Endothelial cell of umbilical vein (primary cell): ENCODE measurements at regions not wholly inside any gene's neighbourhood (a gene's known extent, or its start where the extent isn't known, plus 50 kb on each side); places are given as distances from the start of the nearest gene placed in this dataset.

Experiments
- BruUV-seq: library from RNA; stranded (reverse); fragments of 400-500 nt; replicated peaks from 2 replicates; lab custom pipeline; 2021; lab: Mats Ljungman, UMichigan
- CTCF ChIA-PET: fragments of 300-600, 350-600 bp; sonication (Branson Sonifier 250); formaldehyde crosslinking; loops from one replicate; lab custom pipeline; 2021; ENCODE audit warnings: antibody characterized with exemption, inconsistent platforms; lab: Charles Lee
- POLR2A ChIA-PET: fragments of 300-600, 350-600 bp; sonication (Branson Sonifier 250); formaldehyde crosslinking; loops from one replicate; lab custom pipeline; 2021; ENCODE audit warnings: antibody characterized with exemption, inconsistent platforms; lab: Charles Lee
- DNase-seq: peaks from one replicate; pipeline ENCODE4 v3.0.0-alpha.2; 2011; ENCODE audit warnings: low read depth, low spot score
- FAIRE-seq: peaks from 2 replicates; lab custom pipeline; 2011; peaks lifted over from hg19 to GRCh38; lab: Jason Lieb, UNC
- H2AFZ ChIP-seq: 2 replicates; pipeline ENCODE4 v1.6.0; 2012; ENCODE audit warnings: low read depth, low read length, control low read depth, inconsistent platforms
- H3K27ac ChIP-seq: 2 replicates; pipeline ENCODE4 v1.5.1; 2011; ENCODE audit warnings: low read depth, mild to moderate bottlenecking, control low read depth, low read length, moderate library complexity; ENCODE audit not compliant: insufficient read depth
- H3K27me3 ChIP-seq, 2 experiments: 2 replicates each; pipeline versions ENCODE4 v1.6.0 to v1.6.1; 2011; ENCODE audit warnings: low read length in 2 of 2, mixed read lengths in 1 of 2; ENCODE audit not compliant: control insufficient read depth in 2 of 2, insufficient read depth in 2 of 2
- H3K36me3 ChIP-seq, 2 experiments: 2 replicates in 1 of 2; 3 replicates in 1 of 2; pipeline ENCODE4 v1.5.1; 2011; ENCODE audit warnings: low read length in 2 of 2, mild to moderate bottlenecking in 1 of 2, moderate library complexity in 1 of 2; ENCODE audit not compliant: control insufficient read depth in 2 of 2, insufficient read depth in 2 of 2; ENCODE audit errors: extremely low read depth in 1 of 2
- H3K4me1 ChIP-seq: 3 replicates; pipeline ENCODE4 v1.5.1; 2011; ENCODE audit warnings: mild to moderate bottlenecking, low read length; ENCODE audit not compliant: control insufficient read depth, insufficient read depth; ENCODE audit errors: extremely low read depth
- H3K4me2 ChIP-seq: 2 replicates; pipeline ENCODE4 v1.6.1; 2011; ENCODE audit warnings: low read length, control low read depth, mixed read lengths; ENCODE audit not compliant: insufficient read depth
- H3K4me3 ChIP-seq, 3 experiments: fragments of 200-600 bp in 1 of 3; sonication (generic), shearing (Covaris generic) in 1 of 3; replicated peaks in 1 of 3; 2 replicates each; pipeline ENCODE4 v1.5.1; 2011 to 2016; ENCODE audit warnings: control low read depth in 3 of 3, low read length in 3 of 3, mild to moderate bottlenecking in 2 of 3, inconsistent platforms in 1 of 3, low read depth in 1 of 3, moderate library complexity in 1 of 3; ENCODE audit not compliant: insufficient read depth in 1 of 3
- H3K79me2 ChIP-seq: 2 replicates; pipeline ENCODE4 v1.6.0; 2012; ENCODE audit warnings: low read length, inconsistent platforms; ENCODE audit not compliant: control insufficient read depth, insufficient read depth
- H3K9ac ChIP-seq: replicated peaks from 2 replicates; pipeline ENCODE3; 2011; ENCODE audit warnings: low read length, control low read depth; ENCODE audit not compliant: insufficient read depth; ENCODE audit errors: extremely low read depth
- H3K9me1 ChIP-seq: replicated peaks from 3 replicates; pipeline ENCODE4 v1.6.0; 2011; ENCODE audit warnings: mild to moderate bottlenecking, low read length; ENCODE audit not compliant: control insufficient read depth, insufficient read depth; ENCODE audit errors: extremely low read depth
- H3K9me3 ChIP-seq: replicated peaks from 2 replicates; pipeline ENCODE4 v1.5.1; 2012; ENCODE audit warnings: low read length, inconsistent platforms; ENCODE audit not compliant: control insufficient read depth, insufficient read depth
- H4K20me1 ChIP-seq: replicated peaks from 2 replicates; pipeline ENCODE3; 2011; ENCODE audit warnings: mild to moderate bottlenecking, low read length; ENCODE audit not compliant: control insufficient read depth, insufficient read depth; ENCODE audit errors: extremely low read depth
- EZH2 ChIP-seq: IDR thresholded peaks from 2 replicates; pipeline ENCODE4 v1.6.1; 2012; ENCODE audit warnings: borderline replicate concordance, low read depth, mild to moderate bottlenecking, moderate library complexity, low read length, inconsistent platforms; ENCODE audit not compliant: severe bottlenecking
- FOS ChIP-seq: IDR thresholded peaks from 2 replicates; pipeline ENCODE4 v1.6.1; 2011; ENCODE audit warnings: mild to moderate bottlenecking, low read length, moderate library complexity, borderline replicate concordance; ENCODE audit not compliant: insufficient read depth
- GATA2 ChIP-seq: IDR thresholded peaks from 2 replicates; pipeline ENCODE4 v1.7.0; 2011; ENCODE audit warnings: low read depth, mild to moderate bottlenecking, moderate library complexity, mixed read lengths, low read length; ENCODE audit not compliant: insufficient read length, insufficient read depth
- JUN ChIP-seq: IDR thresholded peaks from 2 replicates; pipeline ENCODE4 v1.6.1; 2011; ENCODE audit warnings: borderline replicate concordance, low read depth; ENCODE audit not compliant: insufficient read length, insufficient read depth
- MYC ChIP-seq: IDR thresholded peaks from one replicate; pipeline ENCODE4 v1.6.1; 2011; ENCODE audit warnings: mild to moderate bottlenecking, low read depth, low read length
- POLR2A ChIP-seq: IDR thresholded peaks from 2 replicates; pipeline ENCODE4 v1.6.1; 2012; ENCODE audit warnings: low read depth, mild to moderate bottlenecking, control low read depth, low read length
- POLR2AphosphoS5 ChIP-seq: IDR thresholded peaks from 2 replicates; pipeline ENCODE4 v1.6.1; 2012; ENCODE audit warnings: low read depth, mild to moderate bottlenecking, control low read depth, low read length, moderate library complexity; ENCODE audit not compliant: insufficient read depth
- dilution Hi-C: fragments of 300-500 bp; cut with MboI; formaldehyde crosslinking; loops from one replicate; pipeline ENCODE4 v1.15.0; 2019; ENCODE audit warnings: low sequenced_read_pairs; ENCODE audit not compliant: extremely low pct_ligation_motif_present
- intact Hi-C: fragments of 100-400 bp; cut with micrococcal nuclease; formaldehyde crosslinking; loops from one replicate; pipeline ENCODE4 v1.10.0; 2022
- TF ChIP-seq, protein P1 (sequence below), 2 donors: IDR thresholded peaks; 1 replicate in 1 of 2; 2 replicates in 1 of 2; pipeline ENCODE4 v1.5.1; 2011; ENCODE audit warnings: low read length in 2 of 2, mild to moderate bottlenecking in 2 of 2, moderate library complexity in 2 of 2, control low read depth in 1 of 2, inconsistent platforms in 1 of 2, low read depth in 1 of 2; ENCODE audit not compliant: insufficient read depth in 1 of 2; ENCODE audit errors: extremely low read depth in 1 of 2

DNA sequence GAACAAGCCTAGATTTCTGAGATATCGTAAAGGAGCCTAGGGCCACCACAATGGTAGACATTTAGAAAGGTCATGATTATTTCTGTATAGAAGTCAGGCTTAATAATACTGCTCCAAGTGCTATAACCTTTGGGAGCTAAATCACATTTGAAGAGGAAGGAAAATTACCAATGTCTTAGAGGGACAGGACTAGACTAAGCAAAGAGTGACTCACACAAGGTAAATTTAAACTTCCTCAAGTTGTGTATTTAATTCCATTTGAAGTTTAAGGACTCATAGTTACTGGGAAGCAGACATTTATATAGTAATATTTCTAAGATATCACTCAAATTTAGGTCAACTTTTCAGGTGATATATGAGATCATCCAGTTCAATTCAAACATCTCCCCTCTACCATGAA lies 227.6 kb upstream of the MME start:
- Histone ChIP-seq H3K9me1 (no peaks in the 10 kb centered on the region), H2AFZ (no peak overlapping the region), H3K4me1 (no peaks in the 10 kb centered on the region), H3K9ac (no peak overlapping the region), H3K4me3 (no peak overlapping the region), H4K20me1 (no peaks in the 10 kb centered on the region), H3K36me3 (no peaks in the 10 kb centered on the region), H3K27me3 (no peaks in the 10 kb centered on the region), H3K4me2 (no peak overlapping the region), H3K9me3 (no peaks in the 10 kb centered on the region), H3K79me2 (no peaks in the 10 kb centered on the region), H3K27ac (no peak overlapping the region)
- TF ChIP-seq, protein P1, sequence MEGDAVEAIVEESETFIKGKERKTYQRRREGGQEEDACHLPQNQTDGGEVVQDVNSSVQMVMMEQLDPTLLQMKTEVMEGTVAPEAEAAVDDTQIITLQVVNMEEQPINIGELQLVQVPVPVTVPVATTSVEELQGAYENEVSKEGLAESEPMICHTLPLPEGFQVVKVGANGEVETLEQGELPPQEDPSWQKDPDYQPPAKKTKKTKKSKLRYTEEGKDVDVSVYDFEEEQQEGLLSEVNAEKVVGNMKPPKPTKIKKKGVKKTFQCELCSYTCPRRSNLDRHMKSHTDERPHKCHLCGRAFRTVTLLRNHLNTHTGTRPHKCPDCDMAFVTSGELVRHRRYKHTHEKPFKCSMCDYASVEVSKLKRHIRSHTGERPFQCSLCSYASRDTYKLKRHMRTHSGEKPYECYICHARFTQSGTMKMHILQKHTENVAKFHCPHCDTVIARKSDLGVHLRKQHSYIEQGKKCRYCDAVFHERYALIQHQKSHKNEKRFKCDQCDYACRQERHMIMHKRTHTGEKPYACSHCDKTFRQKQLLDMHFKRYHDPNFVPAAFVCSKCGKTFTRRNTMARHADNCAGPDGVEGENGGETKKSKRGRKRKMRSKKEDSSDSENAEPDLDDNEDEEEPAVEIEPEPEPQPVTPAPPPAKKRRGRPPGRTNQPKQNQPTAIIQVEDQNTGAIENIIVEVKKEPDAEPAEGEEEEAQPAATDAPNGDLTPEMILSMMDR (IDR thresholded peaks at IDR 0.05; ENCODE audit: extremely low read depth in 1 of 2, insufficient read depth in 1 of 2, low read depth in 1 of 2, low read length in 2 of 2), result no peak
- no peak for TF ChIP-seq POLR2A
- no peak for TF ChIP-seq MYC
- TF ChIP-seq FOS, result no peak
- no peak for TF ChIP-seq POLR2AphosphoS5
- TF ChIP-seq EZH2, result no peak
- TF ChIP-seq JUN, result no peak
- no peak for TF ChIP-seq GATA2
- intact Hi-C loops (no loop called here), dilution Hi-C loops (no loop called here)
- POLR2A ChIA-PET, result no interaction called here
- no TSS peak for BruUV-seq
- DNase-seq (no peak), FAIRE-seq (no peak)
- CTCF ChIA-PET, result no interaction called here
